ENCODE measurements at regions not wholly inside any gene's neighbourhood (a gene's known extent, or its start where the extent isn't known, plus 50 kb on each side); places are given as distances from the start of the nearest gene placed in this dataset.
"Not testable (repeated sequence)": the region's sequence is repeated elsewhere in the genome, so short reads cannot be mapped to it uniquely, and the experiment has no call there.

DNA sequence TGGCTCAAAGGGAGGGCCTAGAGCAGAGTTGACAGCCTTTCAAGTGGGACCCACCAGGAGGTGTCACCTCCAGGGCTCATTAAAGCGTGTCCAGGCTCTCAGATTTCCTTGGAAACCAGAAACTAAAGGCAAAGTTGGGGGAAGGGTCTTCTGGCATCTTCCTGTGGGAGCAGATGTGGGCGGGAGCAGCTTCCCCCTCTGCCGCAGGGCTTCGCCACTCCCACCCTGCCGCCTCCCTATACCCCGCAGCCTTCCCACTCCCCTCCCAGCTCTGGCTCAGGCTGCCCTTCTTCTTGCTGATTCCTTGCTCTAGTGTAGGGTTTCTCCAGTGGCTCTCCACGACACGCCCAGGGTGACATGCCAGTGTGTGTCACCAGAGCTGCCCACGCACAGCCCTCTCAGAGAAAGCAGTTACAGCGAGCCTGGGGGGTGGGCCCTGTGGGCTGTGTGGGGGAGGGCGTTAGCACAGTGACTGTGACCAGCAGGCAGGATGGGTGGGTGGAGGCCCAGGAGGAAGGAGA lies 91.6 kb upstream of the LRPAP1 start:
- TF ChIP-seq POLR2A (IDR thresholded peaks at IDR 0.05; ENCODE audit: low read depth, low read length); POLR2AphosphoS5 (IDR thresholded peaks at IDR 0.05; ENCODE audit: low read depth, low read length); SPI1 (IDR thresholded peaks at IDR 0.05; ENCODE audit: low read depth, low read length); PAX5 (IDR thresholded peaks at IDR 0.05; ENCODE audit: insufficient read depth, low read length, severe bottlenecking): not testable (repeated sequence)

All from GM12891 (cell line).